GM12891 (cell line): ENCODE measurements at regions not wholly inside any gene's neighbourhood (a gene's known extent, or its start where the extent isn't known, plus 50 kb on each side); places are given as distances from the start of the nearest gene placed in this dataset.
"Not testable (repeated sequence)": the region's sequence is repeated elsewhere in the genome, so short reads cannot be mapped to it uniquely, and the experiment has no call there.

Experiments used
- DNase-seq: peaks from one replicate; pipeline ENCODE4 v3.0.0; 2011; ENCODE audit warnings: low spot score; ENCODE audit not compliant: insufficient read length
- FAIRE-seq: peaks from 2 replicates; lab custom pipeline; 2011; peaks lifted over from hg19 to GRCh38; lab: Jason Lieb, UNC
- PAX5 ChIP-seq: IDR thresholded peaks from 2 replicates; pipeline ENCODE4 v1.6.1; 2011; ENCODE audit warnings: low read length, moderate library complexity, mild to moderate bottlenecking; ENCODE audit not compliant: insufficient read depth, severe bottlenecking
- POLR2A ChIP-seq: IDR thresholded peaks from 2 replicates; pipeline ENCODE4 v1.6.1; 2011; ENCODE audit warnings: low read depth, low read length, control low read depth
- POLR2AphosphoS5 ChIP-seq: IDR thresholded peaks from 2 replicates; pipeline ENCODE4 v1.6.1; 2011; ENCODE audit warnings: low read depth, low read length, control low read depth
- POU2F2 ChIP-seq: IDR thresholded peaks from 2 replicates; pipeline ENCODE4 v1.6.1; 2011; ENCODE audit warnings: low read depth, mild to moderate bottlenecking, control low read depth, low read length, moderate library complexity
- SPI1 ChIP-seq: IDR thresholded peaks from 2 replicates; pipeline ENCODE4 v1.6.1; 2011; ENCODE audit warnings: low read depth, low read length, control low read depth
- TAF1 ChIP-seq: IDR thresholded peaks from 2 replicates; pipeline ENCODE4 v1.6.1; 2011; ENCODE audit warnings: low read depth, low read length, control low read depth

DNA sequence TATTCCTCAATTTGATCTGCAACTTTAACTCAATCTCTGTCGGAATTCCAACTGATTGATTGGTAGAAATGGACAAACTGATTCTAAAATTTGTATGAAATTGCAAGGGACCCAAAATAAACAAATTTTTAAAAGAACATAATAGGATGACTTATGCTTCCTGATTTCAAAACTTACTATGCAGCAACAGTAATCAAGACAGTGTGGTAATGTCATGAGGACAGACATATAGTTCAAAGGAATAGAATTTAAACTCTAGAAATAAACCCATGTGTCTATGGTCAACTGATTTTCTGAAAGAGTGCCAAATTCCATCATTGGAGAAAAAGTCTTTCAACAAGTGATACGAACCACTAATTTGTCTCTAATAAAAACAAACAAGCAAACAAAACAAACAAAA, 1320.1 kb upstream of the GJE1 start:
- DNase-seq (no peak), FAIRE-seq (no peak)
- TF ChIP-seq PAX5 (no peak), SPI1 (no peak), POLR2A (no peak), POU2F2 (no peak), POLR2AphosphoS5 (no peak)

DNA sequence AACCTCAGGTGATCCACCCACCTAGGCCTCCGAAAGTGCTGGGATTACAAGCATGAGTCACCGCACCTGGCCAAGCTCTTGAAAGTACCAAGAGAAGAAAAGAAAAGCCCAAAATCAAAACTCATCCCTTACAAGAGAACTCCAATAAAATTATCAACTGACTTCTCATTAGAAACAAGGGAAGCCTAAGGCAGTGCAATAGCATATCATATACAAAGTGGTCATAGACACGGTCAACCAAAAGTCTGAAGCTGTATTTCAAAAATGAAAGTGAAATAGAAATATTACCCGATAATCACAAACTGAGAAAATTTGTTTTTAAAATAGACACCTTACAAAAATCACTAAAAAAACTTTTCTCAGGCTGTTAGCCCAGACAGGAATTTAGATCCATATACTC, 1321.1 kb upstream of the GJE1 start:
- TF ChIP-seq POU2F2: no peak
- TF ChIP-seq POLR2A: no peak
- TF ChIP-seq SPI1: no peak
- no peak for TF ChIP-seq POLR2AphosphoS5
- TF ChIP-seq PAX5: no peak
- TF ChIP-seq TAF1: no peak
- DNase-seq (no peak), FAIRE-seq (no peak)

DNA sequence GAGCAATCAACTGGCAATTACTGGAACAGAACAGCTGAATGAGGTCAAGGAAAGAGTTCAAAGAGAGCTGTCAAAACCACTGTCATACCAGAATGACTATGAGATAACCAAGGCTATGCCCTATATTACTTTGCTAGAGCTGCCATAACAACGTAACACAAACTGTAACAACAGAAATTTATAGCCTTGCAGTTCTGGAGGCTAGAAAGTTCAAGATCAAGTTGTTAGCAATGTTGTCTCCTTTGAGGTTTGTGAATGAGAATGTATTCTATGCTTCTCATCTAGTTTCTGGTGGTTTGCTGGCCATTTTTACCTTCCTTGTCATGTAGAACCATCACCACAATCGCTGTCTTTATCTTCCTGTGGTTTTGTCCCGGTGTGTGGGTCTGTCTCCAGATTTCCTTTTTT, 1323.0 kb upstream of the GJE1 start:
- no peak for FAIRE-seq
- no peak for DNase-seq
- no peak for TF ChIP-seq POLR2A
- no peak for TF ChIP-seq PAX5
- TF ChIP-seq TAF1: no peak
- no peak for TF ChIP-seq POLR2AphosphoS5

DNA sequence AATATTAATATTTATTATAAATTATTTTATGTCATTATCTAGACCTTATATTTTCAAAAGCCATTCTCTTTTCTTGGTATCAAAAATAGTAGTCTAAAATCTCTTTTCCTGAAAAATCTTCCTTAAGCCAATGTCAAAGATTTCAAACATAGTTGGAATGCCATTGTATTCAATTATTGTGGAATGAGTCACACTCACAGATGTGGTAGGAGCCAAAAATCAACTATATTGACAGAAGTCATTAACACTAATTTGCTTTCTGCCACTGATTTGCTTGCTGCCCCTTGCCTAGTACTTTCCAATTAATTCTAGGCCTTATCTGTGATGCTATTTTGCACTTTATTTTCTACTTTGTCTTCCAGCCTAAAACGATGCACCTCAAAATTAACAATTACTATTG, 1326.3 kb upstream of the GJE1 start:
- FAIRE-seq (no peak), DNase-seq (no peak)
- TF ChIP-seq POLR2AphosphoS5 (no peak), SPI1 (no peak), TAF1 (no peak), POLR2A (no peak), PAX5 (no peak), POU2F2 (no peak)

DNA sequence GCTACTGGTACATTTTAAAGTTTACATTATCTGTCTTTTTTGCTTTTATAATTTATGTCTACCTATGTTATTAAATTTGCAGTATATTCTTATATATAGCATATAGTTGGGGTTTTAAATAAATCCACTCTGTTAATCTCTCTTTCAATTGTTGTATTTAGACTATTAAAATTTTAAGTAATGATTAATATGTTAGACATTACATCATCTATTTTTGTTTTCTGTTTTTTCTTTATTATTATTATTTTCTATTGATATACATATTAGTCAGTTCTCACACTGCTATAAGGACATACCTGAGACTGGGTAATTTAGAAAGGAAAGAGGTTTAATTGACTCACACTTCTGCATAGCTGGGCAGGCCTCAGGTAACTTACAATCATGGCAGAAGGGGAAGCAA, 1338.2 kb upstream of the GJE1 start:
- no peak for TF ChIP-seq SPI1
- TF ChIP-seq TAF1: no peak
- TF ChIP-seq POLR2A: no peak
- TF ChIP-seq PAX5: no peak
- no peak for TF ChIP-seq POU2F2
- TF ChIP-seq POLR2AphosphoS5: no peak
- FAIRE-seq: no peak
- no peak for DNase-seq

DNA sequence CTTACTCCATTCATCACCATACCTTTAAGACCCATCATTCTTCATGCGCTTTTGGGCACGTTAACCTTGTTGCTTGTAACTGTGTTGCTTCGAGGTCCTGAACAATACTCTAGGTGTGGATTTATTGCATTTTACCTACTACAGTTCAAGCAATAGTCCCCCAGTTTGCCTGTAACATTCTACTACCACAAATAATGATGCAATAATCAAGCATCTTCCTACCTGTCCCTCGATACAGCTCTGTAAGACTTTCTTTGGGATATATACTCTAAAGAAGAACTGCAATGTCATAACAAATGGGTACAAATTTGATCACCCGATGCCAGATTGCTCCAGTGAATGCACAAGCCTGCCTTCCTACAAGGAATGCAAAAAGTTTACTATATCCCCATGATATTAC, 1342.6 kb upstream of the GJE1 start:
- FAIRE-seq (no peak), DNase-seq (no peak)
- TF ChIP-seq SPI1 (no peak), POLR2A (no peak), POLR2AphosphoS5 (no peak), POU2F2 (no peak), TAF1 (no peak), PAX5 (no peak)

DNA sequence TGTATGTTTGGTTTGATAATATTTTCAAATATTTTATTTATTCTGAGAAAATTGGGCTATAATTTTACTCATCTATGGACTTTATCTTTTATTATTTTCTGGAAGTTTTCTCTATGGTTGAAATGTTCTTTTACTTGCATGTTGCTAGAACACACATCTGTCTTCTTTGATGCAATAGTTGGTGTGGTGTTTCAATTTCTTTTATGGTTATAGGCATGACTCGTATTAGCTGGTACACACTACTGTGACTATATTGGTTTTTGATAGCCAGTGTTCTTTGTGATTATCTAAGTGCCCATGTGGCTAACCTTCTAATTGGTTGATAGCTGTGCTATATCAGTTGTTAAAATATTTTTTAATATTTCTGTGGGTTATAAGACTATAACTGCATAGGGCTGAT, 1343.3 kb upstream of the GJE1 start:
- FAIRE-seq (no peak), DNase-seq (no peak)
- TF ChIP-seq POU2F2: no peak

DNA sequence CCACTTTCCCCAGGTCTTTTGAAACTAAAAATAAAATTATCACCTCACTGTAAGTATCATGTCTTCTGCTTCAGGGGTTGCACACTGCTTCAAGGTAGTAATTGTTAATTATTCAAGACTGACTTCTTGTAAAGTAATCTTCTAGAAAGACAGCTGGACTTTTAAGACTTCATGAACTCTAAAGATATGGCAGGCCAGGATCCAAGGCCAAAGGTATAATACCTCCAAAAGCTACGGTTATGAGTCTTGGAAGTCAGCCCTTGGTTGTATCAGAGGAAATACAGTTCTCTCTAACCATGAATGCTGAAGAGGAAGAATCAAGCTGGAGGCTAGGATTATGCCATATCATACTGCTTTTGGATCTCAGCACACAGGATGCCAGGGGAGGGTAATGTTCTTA, 1346.8 kb upstream of the GJE1 start:
- FAIRE-seq: no peak
- DNase-seq: no peak
- TF ChIP-seq POLR2AphosphoS5 (no peak), SPI1 (no peak), TAF1 (no peak), POLR2A (no peak), POU2F2 (no peak), PAX5 (no peak)

DNA sequence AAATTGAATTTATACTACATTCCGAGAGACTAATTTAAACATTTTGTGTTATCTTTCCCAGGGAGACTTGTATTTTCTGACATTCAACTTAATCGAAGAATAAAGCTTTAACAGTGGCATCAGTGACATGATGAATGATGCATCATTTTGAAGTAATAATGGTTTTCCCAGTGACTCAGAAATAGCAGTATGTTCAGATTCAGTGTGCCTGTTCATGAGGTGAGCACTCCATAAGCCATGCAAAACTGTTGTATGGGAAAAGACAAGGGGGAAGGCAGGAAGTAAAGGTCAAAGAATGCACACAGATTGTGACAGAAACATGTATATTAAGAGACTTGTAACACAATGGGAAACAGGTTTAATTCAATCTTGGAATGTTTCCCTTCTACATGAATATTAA, 1348.2 kb upstream of the GJE1 start:
- TF ChIP-seq TAF1 (no peak), SPI1 (no peak), PAX5 (no peak), POLR2A (no peak), POU2F2 (no peak), POLR2AphosphoS5 (no peak)
- DNase-seq: no peak
- no peak for FAIRE-seq

DNA sequence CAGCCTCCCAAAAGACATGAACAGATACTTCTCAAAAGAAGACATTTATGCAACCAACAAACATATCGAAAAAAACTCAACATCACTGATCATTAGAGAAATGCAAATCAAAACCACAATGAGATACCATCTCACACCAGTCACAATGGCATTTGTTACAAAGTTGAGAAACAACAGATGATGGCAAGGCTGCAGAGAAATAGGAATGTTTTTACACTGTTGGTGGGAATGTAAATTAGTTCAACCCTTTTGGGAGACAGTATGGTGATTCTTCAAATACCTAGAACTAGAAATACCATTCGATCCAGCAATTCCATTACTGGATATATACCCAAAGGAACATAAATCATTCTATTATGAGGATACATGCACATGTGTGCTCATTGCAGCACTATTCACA, 1349.2 kb upstream of the GJE1 start:
- not testable (repeated sequence) for FAIRE-seq, DNase-seq

DNA sequence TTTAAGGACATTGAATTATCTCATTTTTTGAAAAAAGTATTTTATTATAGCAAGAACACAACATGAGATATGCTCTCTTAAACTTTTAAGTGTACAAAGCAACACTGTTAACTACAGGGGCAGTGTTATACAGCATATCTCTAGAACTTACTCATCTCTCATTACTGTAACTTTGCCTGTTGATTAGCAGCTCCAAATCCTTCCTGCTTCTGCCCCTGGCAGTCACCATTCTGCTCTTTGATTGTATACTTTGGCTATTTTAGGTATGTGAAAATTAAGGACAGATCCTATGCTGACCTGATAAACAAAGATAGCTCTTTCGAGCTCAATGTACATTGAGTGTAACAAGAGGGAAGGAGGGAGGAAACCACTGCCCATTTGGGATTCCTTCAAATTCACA, 1349.8 kb upstream of the GJE1 start:
- FAIRE-seq: no peak
- TF ChIP-seq POLR2A (no peak), PAX5 (no peak), POU2F2 (no peak), POLR2AphosphoS5 (no peak), TAF1 (no peak), SPI1 (no peak)
- DNase-seq: no peak
